ENCODE measurements at regions not wholly inside any gene's neighbourhood (a gene's known extent, or its start where the extent isn't known, plus 50 kb on each side); places are given as distances from the start of the nearest gene placed in this dataset.

DNA sequence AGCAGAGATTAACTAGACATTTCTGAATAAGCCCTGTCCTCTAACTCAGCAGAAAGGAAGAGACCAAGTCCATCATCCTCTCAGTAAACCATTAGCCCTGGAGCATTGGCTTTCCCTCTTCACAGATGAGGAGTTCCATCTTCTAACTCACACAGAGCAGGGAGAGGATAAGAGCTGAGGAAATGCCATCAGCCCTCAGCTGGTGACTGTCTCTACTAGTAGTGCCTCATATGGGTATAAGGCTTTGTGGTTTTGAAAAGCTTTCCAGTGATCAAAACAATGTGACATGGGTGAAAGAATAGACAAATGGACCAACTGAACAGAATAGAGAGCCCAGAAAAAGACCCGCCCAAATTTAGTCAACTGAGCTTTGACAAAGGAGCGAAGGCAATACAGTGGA is 197.2 kb upstream of the NUDT4 start:
- no peak for DNase-seq

DNA sequence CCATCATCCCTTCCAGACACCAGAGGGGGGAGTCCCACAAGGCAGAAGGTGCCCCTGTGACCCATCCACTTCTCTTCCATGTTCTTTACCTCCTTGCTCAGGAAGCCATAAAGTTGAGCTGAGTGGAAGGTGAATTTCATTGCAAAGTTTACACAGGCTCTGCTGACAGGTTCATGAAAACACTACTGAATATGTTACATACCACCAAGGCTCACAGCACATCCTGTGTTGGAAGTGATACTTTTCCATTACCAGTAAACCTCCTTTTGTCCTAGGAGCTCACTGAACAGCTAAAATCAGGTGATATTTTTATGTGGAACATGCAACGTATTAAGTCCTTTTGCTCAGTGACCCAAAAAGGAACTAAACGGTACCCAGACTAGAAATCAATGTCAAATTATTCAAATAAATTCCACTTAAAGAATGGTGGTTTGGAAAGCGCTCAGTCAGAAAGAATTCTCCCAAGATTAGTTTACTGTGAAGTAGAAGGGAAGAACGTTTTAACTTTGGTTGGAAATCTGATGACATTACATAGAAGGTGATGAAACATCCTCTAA is 196.2 kb upstream of the NUDT4 start:
- no peak for DNase-seq

DNA sequence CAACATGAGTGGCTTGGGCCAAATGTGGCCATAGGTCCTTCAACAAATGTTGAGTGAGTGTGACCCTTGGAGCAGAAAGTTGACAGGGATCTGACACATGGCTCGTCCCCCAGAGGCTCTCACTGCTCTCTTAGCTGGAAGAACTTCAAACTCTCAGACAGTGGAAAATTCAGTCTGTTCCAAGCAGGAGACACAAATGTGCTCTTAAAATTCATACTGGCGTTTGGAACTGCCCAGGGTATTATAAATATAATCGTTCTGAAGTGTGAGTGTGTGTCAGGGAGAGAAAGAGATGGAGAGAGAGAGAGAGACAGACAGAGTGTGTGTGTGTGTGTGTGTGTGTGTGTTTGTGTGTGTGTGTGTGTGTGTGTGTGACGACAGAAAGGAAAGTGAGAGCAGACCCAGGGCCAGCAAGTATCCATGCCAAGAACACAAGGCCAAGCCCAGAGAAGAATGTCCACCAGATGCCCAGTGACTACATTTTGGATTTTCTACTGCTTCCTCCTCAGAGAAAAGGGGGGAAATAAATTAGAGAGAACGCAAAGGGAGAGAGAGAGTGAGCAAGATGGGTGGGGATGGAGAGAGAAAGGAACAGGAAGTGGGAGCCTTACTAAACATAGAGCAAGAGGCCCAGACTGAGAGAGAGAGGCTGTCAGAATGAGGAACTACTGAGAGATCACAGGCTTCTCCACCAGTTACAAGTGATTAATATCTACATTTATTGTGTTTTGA is 193.6 kb upstream of the NUDT4 start:
- DNase-seq, result no peak

- DNase-seq, result no peak
These were observed 192.9 kb upstream of the NUDT4 start for GRCh38 chr12:93184672-93185368.

DNA sequence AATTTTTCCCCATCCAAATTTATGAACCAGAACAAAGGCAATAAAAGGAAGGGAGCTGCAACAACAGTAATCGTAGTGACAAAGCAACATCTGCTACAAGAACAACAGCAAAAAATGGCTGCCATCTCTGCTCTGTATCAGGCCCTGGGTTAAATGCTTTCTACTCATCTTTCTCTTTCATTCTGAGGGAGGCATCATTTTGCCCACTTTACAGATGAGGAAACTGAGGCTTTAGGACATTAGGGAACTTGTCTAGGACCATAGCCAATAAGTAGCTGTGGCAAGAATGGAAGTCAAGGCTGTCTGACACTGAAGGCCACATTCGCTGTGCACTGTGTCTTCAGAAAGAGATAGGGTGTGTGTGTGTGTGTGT is 192.4 kb upstream of the NUDT4 start:
- DNase-seq, result no peak

- no peak for DNase-seq
These were observed 191.6 kb upstream of the NUDT4 start for GRCh38 chr12:93186131-93186530.

DNA sequence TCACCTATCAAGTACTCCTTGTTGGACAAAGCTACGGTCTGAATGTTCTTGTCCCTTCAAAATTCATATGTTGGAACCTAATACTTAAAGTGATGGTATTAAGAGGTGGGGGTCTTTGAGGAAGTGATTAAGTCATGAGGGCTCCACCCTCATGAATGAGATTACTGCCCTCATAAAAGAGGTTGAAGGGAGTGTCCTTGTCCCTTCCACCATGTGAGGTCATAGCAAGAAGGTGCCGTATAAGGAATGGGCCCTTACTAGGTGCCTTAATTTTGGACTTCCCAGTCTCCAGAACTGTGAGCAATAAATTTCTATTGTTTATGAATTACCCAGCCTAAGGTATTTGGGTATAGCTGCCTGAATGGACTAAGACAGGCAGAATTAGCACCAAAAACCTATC is 191.1 kb upstream of the NUDT4 start:
- DNase-seq, result no peak

GRCh38 chr12:93191423-93191822 is 186.3 kb upstream of the NUDT4 start:
- no peak for DNase-seq

- no peak for DNase-seq
These were observed 185.8 kb upstream of the NUDT4 start for GRCh38 chr12:93191956-93192355.

DNA sequence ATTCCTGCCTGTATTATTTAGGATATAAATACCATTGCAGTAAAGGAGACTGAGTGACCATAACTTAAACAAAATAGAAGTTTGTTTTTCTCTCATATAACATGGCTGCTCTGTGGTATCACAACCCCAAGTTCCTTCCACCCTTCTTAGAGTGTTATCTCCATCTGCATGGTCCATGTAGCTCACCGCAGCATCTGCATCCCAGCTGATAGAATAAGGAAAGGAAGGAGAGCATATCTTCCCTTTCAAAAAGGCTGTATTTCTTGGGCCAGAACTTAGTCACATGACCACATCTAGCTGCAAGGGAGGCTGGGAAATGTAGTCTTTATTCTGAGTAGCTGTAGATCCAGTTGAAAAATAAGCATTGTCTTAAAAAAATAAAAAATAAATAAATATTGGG is 184.8 kb upstream of the NUDT4 start:
- DNase-seq, result no peak

GRCh38 chr12:93195511-93195910 is 182.2 kb upstream of the NUDT4 start:
- no peak for DNase-seq

DNA sequence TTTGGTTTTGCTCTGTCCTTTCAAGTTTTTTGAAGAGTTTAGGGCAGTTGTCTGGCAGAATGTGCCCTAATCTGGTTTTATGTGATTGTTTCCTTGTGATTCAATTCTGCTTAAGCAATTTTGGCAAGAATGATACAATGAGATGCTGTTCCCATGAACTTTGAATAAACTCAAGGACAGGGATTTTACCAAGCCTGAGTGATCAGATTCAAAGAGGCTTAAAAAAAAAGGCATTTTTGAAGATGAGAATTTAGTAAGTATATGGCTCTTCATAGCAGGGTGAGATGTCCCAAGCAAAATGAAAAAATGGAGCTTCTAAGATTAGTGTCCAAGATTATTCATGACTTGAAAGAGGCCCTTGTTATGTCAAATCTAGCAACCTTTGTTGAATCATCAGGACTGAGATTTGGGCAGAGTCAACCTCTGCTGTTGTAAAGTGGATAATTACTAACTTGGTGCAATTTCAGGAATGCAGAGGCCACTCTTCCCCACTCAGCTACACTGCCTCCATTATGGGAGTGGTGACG is 180.6 kb upstream of the NUDT4 start:
- DNase-seq, result no peak

- no peak for DNase-seq
These were observed 179.6 kb upstream of the NUDT4 start for GRCh38 chr12:93198086-93198485.

DNA sequence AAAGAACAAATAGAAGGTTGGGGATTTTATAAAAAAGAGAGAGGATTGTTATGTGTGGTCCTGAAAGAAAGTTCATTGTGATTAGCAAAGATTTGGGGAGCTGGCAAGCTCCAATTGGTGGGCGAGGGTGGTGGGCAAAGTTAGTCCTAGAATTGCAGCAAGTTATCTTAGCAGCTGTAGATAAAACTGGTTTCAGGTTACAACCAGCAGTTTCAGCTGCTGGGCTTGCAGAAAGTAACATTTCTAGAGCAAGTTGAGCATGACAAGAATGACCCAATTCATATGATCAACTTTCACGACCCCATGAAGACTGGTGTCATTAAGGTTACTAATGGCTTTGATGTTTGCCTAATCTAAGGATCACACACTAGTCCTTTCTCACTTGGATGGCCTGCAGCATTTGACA is 177.9 kb upstream of the NUDT4 start:
- no peak for DNase-seq

GRCh38 chr12:93200291-93200917 is 177.3 kb upstream of the NUDT4 start:
- no peak for DNase-seq

- no peak for DNase-seq
These were observed 175.7 kb upstream of the NUDT4 start for GRCh38 chr12:93201990-93202389.

GRCh38 chr12:93202688-93203087 is 175.0 kb upstream of the NUDT4 start:
- no peak for DNase-seq

GRCh38 chr12:93203361-93203760 is 174.4 kb upstream of the NUDT4 start:
- DNase-seq, result no peak

DNA sequence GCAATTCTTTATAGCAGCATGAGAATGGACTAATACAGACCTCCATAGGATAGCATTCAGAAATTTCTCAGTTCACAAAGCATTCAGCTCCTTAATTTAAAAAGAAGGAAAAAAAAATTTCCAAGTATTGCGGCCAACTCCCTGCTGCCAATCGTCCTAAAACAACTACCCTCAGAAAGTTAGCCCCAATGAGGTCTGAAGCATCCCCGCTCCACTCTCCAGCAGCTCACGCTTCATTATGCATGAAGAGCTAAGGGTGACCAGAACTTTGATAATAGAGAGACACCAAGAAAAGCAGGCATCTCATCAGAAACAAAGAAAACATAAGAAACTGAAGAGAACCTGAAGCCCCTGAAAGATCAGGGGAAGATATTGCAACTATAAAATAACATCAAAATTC is 172.8 kb upstream of the NUDT4 start:
- DNase-seq, result no peak

- no peak for DNase-seq
These were observed 172.4 kb upstream of the NUDT4 start for GRCh38 chr12:93205361-93205760.

DNA sequence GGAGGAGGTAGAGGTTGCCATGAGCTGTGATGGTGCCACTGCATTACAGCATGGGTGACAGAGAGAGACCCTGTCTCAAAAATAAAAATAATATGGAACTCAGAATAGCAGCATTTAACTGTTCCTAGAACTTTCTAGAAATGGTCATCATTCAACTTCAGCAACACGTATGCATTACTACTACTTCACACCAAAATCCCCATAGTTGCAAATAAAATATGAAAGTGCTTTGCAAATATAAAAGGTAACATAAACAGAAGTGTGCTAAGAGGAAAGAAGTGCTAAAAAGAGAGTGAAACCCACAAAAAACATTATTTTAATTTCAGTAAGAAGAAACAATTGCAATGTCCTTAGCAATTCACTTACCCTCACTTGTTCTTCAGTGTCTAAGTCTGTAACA is 169.7 kb upstream of the NUDT4 start:
- no peak for DNase-seq

DNA sequence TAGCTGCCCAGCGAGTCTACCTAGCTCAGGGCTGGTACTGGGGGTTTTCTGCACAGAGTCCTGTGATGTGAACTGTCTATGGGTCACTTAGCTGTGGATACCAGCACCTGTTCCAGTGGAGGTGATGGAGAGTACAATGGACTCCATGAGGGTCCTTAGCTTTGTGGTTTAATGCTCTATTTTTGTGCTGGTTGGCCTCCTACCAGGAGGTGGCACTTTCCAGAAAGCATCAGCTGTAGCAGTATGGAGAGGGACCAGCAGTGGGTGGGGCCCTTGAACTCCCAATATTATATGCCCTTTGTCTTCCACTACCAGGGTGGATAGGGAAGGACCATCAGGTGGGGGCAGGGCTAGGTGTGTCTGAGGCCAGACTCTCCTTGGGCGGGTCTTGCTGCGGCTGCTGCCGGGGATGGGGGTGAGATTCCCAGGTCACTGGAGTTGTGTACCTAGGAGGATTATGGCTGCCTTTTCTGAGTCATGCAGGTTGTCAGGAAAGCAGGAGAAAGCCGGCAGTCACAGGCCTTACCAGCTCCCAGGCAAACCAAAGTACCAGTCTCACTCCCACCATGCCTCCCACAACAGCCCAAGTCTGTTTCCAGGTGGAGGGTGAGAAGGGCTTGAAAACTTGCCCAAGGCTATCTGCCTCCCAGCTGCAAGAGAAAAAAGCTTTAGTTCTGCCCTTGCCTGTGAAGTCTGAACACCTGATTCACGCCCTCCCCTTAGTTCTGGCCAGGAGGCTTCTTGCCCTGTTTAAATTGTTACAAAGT is 163.0 kb upstream of the NUDT4 start:
- no peak for DNase-seq

GRCh38 chr12:93215290-93215678 is 162.4 kb upstream of the NUDT4 start:
- no peak for DNase-seq

Data from CD4-positive, alpha-beta T cell treated with Interleukin-17A for 1 hour (primary cell).